HK-2 (cell line): ENCODE measurements at regions not wholly inside any gene's neighbourhood (a gene's known extent, or its start where the extent isn't known, plus 50 kb on each side); places are given as distances from the start of the nearest gene placed in this dataset.
"Not testable (repeated sequence)": the region's sequence is repeated elsewhere in the genome, so short reads cannot be mapped to it uniquely, and the experiment has no call there.

Source experiments
- DNase-seq: peaks from one replicate; pipeline ENCODE4 v3.0.0-alpha.2; 2018; ENCODE audit not compliant: unreplicated experiment

DNA sequence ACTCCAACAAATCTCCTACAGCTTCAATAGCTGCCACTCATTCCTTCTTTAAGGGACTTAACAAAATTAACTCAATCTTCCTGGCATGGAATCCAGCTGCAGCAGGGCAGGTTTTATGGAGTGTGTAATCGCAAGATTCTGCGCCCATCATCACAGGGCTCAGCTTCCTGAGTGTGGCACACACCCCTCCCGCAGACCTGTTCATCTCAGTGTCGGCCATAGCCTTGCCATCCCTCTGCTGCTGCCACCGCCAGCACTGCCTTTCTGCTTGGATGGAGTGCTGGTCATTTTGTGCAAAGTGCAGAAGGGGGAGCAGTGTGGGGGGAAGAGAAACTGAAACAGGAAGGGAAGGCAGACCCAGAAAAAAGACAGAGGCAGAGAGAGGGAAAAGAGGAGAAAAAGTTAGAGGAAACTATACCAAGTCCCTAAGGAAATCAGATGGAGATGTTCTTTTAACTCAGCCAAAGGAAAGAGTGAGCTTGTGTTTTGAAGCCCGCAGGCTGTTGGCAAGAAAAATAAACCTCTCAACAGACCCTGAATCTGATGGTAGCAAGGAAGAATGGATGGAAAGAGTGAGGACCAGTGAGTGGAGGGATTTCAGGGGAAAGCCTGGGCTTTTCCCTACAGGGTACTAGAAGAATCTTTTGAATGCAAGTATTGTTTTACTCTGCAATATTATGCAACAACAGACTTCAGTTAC lies 324.2 kb downstream of the SEC16B start:
- DNase-seq = no peak

DNA sequence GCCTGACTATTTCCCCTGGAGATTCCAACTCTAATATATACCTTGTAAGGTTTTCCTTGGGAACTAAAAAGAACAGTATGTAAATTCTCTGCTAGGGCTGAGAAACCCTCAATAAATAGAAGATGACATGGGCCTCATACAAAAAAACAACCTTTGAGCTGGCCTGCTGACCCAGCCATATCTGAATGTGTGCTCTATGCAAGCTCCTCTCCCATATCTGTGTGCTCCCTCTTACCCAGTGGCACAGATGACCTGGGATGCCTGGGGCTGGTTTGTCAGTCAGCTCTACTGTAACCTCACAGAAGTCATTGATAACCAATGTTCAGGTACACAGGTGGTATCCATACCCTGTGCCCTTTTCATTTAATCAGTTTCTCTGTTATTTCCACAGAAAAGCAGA lies 329.2 kb downstream of the SEC16B start:
- no peak for DNase-seq

DNA sequence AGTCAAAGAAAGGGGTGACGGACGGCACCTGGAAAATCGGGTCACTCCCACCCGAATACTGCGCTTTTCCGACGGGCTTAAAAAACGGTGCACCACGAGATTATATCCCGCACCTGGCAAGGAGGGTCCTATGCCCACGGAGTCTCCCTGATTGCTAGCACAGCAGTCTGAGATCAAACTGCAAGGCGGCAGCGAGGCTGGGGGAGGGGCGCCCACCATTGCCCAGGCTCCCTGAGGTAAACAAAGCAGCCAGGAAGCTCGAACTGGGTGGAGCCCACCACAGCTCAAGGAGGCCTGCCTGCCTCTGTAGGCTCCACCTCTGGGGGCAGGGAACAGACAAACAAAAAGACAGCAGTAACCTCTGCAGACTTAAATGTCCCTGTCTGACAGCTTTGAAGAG lies 335.7 kb downstream of the SEC16B start:
- not testable (repeated sequence) for DNase-seq

DNA sequence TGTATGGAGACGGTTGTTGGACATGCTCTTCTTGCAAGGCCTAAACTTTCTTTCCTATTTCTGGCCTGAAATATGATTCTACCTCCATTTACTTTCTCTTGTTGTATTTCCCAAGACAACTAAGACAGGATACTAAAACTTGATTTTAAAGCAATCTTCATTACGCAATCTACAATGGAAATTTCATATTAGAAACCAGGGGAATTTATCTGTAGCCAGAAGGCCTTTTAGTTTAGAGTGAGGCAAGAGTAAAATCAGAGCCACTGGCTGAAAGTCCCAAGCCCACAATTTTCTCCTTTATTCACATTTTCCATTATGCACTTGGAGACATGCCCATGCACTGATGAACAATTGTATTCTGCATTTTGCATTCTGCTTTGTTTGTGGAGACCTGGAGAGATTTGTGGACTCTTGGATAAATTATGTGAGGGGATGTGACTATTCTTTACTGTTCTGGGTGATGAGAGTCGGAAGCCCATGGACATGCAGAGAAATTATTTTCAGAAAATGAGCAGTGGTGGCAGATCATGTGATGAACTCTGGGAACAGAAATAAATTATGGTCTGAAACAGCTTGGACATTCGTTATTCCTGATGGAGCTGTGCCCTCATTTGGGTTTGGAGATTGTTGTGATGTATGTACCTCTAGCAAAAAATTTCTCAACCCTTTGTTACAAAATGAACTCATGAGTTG lies 336.8 kb downstream of the SEC16B start:
- DNase-seq = no peak

DNA sequence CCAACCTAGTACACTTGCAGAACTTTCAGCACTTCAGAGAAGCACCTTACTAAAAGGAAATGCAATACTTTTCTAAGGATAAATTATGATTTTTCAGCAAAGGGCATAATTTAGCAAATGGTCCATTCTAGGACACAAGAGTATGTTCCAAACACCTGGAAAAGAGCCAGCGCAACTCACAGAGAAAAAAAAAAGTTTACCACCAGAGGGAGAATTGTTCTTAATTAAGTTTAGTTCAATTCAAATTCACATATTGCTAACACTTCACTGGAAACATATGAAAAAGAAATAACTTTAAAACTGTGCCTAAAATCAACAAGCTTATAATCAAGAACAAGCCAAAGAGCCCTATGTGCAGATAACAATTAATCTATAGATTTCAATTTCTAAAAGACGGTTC lies 338.1 kb downstream of the SEC16B start:
- DNase-seq = no peak

DNA sequence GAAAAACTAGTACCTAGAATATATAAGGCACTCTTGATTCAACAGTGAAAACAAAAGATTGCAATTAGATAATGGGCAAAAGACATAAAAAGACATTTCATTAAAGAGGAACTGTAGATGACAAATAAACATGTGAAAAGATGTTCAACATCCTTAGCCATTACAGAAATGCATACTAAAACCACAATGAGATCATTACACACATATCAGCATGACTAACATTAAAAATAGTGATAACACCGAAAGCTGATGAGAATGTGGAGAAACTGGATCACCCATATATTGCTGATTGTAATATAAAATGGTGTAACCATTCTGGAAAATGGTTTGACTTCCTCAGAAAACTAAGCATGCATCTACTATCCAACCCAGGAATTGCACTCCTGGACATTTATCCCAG lies 340.3 kb downstream of the SEC16B start:
- DNase-seq = no peak

DNA sequence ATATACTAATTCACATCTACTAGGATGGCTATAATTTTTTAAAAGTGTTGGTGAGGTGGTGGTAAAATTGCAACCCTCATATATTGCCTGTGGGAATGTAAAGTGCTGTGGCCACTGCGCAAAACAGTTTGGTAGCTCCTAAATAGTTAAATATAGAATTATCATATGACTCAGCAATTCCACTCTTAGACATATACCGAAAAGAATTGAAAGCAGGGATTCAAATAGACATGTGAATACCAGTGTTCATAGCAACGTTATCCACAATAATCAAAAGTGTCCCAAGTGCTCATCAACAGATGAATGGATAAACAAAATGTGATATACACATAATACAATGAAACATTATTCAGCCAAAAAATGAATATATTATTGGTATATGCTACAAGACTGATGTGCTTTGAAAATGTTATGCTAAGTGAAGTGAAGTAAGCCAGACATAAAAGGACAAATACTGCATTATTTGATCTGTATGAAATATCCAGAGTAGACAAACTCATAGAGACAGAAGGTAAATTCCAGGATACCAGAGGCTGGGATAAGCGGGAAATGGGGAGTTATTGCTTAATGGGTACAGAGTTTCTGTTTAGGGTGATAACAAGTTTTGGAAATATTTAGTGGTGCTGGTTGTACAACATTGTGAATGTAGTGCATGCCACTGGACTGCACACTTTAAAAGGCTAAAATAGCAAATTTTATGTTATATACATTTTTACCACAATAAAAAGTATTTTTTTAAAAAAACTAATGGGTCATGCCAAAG lies 342.5 kb downstream of the SEC16B start:
- DNase-seq = no peak

DNA sequence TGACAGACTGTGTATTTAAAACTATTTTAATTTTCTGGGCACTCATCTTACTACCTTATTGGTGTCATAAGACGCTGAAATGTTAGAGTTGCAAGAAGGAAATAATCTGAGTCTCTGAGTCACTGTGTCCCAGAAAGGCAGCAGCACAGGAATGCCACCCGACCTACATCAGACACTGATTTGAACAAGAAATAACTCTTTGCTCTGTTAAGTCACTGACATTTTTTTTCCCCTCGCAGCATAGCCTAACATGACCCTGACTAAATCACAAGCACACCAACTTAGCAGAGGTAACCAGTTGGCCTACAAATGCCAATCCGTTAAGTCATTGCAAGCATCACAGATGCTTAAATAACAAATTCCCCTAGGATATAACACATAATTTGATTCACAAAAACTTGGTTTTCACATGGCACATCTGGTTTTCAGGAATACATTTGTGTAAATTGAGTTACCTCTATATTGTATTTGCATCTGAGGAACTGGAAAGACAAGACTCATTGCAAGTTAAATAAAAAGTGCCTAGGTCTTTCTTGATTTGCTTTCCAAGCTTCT lies 349.1 kb downstream of the SEC16B start:
- no peak for DNase-seq

DNA sequence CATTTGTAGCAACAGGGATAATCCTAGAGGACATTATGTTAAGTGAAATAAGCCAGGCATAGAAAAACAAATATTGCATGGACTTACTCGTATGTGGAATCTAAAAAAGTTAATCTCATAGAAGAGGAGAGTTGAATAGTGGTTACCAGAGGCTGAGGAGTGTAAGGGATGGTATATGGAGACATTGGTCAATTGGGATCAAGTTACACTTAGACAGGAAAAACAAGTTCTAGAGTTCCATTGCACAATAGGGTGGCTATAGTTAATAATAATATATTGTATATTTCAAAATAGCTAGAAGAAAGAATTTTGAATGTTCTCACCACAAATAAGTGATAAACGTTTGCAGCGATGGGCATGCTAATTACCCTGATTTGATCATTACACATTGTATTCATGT lies 354.6 kb downstream of the SEC16B start:
- no peak for DNase-seq

DNA sequence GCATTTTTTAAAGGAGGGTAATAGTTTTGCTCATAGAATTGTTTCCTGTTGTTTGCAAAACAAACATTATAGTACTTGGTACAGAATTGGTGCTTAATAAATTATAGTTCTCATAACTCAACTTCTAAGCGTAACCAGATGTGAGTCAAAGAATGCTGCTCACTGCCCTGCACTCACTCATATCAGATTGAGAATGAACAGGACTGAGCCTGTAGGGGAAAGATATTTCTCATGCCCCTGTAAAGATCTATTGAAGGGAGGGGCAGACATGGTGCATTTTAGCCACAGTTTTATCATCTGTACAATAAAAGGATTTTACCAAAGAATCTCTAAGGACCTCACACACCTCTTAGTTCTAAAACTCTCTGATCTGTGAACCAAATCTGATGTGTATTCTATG lies 358.5 kb downstream of the SEC16B start:
- DNase-seq = no peak

DNA sequence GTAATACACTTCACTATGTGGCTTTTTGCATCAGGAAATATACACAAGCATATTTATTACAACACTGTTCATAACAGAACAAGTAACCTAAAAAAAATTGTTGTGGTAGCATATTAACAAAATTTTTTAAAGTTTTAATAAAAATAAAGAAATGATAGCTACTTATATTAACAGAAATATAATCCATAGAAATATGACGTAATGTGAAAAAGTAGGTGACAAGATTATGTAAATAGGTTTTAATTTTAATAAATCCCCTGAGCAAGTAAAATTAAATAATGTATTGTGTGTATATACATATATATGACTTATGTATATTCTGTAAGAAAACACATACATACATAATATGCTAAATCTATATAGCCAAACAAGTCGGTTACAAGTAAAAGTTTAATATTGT lies 359.9 kb downstream of the SEC16B start:
- no peak for DNase-seq

DNA sequence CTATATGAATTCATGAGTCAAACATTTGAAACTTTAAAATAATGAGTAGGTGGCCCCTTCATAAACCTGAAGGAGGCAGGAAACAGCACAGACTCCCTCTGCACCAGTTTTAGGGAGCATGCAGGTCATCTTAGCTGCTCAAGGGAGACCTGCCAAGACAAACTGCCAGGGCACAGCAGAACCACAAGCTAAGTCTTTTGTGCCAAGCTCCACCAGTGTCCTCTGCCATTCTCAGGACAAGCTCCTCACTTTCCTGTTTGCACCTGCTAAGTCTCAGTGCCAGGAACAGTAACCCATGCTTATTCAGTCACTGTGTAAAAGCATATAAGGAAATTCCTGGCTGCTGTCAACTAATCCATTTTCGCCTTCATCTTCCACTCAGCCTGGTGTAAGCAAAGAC lies 368.9 kb downstream of the SEC16B start:
- DNase-seq = no peak

DNA sequence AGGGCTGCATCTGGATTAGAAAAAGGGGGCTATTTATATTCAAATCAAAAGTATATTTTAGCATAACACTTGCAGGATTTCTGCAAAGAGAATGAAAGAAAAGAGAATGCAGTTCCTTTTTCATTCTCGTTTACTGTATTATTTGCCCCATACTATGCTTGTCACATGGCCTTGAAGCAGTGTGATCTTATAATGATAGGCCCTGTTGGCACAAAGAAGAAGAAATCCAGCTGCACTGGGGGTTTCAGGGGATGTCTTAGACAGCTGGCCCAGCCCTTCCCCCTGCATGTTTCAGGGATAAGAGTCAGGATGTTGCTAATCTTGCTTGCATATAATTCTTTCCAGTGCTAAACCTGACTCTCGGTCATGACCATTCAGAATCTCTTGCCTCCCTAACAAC lies 369.5 kb downstream of the SEC16B start:
- DNase-seq = no peak

DNA sequence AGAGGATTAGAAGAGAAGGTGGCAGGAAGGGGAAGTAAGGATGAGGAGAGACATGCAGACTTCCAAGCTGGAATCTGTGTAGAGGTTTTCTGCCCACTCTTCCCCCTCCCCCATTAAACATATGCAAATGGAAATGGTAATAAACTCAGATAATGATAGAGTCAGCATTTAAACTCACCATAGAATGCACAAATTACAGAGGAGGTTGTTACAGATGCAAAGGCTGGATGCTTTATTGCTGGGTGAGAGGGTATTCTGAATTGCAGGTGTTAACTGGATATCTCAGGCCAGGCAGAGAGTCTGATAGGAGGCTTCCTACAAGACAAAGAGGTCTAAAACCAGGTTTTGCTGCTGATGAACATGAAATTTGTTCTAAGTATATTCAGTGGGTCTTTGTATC lies 372.5 kb downstream of the SEC16B start:
- no peak for DNase-seq

DNA sequence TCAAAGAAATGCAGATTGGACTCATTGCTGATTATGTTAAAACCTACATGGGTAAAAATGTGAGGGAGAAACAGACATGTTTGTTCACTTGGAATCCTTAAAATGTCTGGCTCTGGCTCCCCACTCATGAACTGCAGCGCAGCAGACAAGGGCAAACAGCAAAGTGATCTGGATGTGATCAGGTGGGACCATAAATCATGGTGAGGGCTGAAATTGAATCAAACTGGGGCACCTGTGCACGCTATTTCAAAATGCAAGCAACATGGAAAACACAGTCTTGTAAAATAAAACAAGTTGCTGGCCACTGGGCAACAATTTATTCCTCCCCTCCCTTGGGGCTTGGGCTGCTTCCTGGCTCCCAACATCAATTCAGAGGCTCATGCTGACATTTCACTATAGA lies 373.4 kb downstream of the SEC16B start:
- DNase-seq = no peak

DNA sequence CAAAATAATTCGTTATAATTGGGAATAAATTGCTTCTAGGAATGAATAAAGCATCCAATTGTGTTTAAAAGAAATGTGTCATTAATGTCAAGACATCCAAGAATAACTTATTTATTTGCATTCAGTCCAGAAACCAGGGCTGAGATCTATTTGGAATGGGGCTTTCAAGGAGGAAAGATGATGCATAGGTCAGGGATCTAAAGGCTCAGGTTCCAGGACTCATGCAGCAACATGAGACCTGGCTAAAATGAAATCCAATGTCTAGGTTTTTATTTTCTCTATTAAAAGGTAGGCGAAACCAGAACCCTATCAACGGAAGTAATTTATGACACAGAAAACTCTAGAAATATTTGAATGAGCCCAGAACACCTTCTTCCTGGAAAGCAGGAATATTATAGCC lies 376.8 kb downstream of the SEC16B start:
- DNase-seq = no peak

DNA sequence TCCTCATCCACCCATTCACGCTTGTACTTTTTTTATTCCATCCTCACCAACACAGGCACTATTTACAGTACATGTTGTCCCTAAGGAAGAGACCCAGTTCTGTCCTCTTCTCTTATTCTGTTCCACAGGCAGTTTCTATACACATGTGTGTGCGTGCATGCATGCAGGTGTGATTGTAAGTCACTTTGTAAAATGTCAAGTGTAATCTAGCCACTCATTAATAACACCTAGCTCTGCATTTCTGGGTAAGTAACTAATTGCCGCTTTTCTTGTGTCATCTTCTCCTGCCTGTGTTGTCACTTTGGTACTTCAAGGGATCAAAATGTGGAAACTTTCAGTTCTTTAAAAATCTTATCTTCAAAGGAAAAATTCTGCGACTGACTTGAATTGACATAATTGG lies 377.2 kb downstream of the SEC16B start:
- DNase-seq = no peak

DNA sequence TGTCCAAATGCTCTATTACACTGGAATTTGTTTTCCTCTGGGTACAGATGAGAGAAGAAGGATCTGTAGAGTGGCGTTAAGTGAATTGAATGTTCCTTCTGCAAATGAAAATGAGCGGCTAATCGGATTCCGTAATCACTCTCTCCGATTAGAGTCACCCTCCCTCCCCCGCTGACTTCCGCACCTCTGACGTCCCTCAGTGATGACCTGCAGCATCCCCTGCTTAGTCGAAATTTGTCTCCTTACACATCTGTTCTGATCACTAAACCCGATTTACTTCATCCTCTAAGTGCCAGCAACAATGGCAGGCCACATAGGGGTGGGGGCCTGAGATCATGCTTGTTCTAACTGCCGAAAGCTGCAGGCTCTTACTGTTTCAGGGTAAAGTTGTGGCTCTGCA lies 378.7 kb downstream of the SEC16B start:
- no peak for DNase-seq

DNA sequence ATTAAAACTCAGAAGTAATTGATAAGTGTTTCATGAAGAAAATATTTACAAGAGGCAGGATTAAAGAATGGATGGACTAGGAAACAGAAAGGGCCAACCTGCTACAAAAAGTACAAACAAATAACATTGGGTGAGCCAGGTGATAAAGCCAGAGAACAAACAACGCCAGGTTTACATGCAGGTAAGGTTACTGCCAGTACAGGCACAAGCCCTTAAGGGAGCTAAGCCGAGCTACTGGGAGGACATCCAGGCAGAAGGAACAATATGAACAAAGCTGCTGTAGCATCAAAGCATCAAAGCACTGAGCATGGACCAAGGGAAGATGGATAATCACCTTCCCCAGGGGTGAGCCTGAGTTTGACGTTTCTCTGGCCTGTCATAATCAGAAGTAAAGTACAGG lies 380.7 kb downstream of the SEC16B start:
- DNase-seq = no peak

DNA sequence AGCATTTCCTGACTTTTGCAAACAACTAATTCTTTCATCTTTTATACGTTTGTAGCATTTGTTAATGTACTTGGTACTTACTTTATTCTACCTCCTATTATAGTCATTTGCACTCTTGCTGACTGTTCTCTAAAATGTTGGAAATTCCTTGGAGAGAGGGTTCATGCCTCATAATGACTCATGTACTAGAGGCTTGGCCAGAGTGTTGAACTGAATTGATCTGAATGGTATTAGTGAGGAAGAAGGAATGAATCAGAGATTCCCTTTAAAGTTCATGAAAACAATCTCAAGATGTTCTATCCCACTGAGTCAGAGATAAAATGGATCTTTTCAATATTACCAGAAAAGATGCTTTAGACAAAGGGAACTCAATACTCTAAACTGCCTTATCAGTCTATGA lies 383.4 kb downstream of the SEC16B start:
- DNase-seq = no peak

DNA sequence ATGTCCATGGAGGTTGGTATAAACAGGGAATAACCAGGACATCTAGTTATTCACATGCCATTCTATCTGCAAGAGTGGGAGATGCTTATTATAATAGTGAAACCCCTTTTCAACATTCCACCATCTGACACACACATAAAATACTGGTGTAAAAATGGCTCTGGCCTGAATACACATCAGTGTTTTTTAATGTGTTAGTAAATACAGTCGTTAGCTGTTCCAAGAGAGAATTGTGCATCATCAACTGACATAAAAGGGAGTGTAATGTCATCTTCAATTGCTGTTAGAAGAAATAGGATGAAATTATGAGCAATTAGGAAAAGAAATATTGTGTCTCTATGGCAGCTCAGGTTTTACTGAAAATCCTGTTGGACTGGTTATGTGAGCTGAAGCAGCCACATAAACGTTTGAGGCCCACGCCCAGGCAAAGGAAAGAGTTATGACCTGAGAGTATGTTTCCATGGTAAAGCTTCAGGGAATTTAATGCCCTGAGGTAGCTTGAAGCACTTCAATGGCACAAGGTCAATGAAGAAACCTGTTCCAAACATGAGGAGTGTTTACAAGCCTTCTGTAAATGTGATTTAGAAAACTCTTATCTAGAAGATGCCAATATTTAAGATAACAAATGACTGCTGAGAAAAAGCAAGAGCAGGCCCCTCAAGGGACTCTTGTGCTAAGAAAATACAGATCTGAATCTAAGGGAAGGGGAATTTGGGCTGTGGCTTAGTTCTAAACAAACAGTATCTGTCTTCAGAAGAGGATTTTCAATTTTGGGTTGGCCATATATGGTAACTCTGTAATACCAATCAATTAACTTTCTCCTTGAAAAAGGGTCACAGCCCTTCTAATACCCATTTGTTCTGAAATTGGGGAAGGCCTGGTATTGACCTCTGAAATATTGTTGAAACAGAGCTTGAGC lies 384.3 kb downstream of the SEC16B start:
- DNase-seq = no peak

DNA sequence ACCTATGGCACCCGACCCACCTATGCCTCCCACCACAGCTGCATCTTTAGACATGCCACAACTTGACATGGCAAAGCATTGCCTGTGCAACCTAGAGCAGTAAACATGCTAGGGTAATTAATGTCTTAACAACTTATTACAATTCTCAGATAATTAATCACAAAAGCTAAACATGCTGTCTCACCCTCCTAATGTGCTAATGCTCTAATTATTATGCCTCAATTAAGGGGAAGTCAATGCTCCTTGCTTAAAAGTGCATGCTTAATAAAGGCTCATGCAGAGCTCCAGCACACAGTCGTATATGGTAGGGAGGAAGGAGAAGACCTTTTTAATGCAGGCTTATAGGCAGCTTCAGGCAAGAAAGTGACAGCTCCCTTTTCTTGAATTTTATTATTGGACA lies 396.0 kb downstream of the SEC16B start:
- no peak for DNase-seq
